ENCODE measurements at regions not wholly inside any gene's neighbourhood (a gene's known extent, or its start where the extent isn't known, plus 50 kb on each side); places are given as distances from the start of the nearest gene placed in this dataset.

DNA sequence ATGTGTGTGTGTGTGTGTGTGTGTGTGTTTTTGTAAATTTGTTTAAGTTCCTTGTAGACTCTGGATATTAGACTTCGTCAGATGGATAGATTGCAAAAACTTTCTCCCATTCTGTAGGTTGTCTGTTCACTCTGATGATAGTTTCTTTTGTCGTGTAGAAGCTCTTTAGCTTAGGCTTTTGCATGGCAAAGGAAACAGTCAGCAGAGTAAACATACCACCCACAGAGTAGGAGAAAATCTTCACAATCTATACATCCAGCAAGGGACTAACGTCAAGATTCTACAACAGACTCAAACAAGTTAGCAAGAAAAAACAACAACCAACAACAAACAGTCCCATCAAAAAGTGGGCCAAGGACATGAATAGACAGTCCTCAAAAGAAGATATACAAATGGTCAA is 336.7 kb upstream of the ATP5MC3 start:
- Histone ChIP-seq H3K4me2 (no peak overlapping the region), H3K9me3 (no peaks in the 10 kb centered on the region), H3K27ac (no peak overlapping the region), H3K4me1 (no peaks in the 10 kb centered on the region), H3K4me3 (no peak overlapping the region)
- ChIA-PET POLR2A (no interaction called here), CTCF (no interaction called here)
- ATAC-seq (no peak), DNase-seq (ENCODE audit: low read depth in 1 of 2, low spot score in 1 of 2) (no peak), FAIRE-seq (no peak)
- WGBS (ENCODE audit: missing lambda C conversion rate): 3% methylated on average over 3 of the region's 3 CpGs
- TF ChIP-seq, protein P1, sequence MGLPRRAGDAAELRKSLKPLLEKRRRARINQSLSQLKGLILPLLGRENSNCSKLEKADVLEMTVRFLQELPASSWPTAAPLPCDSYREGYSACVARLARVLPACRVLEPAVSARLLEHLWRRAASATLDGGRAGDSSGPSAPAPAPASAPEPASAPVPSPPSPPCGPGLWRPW (IDR thresholded peaks at IDR 0.05): no peak
- TF ChIP-seq TP53 (CRISPR knock-in tag; IDR thresholded peaks at IDR 0.05) (no peak), HOXB13 (CRISPR knock-in tag; IDR thresholded peaks at IDR 0.05; ENCODE audit: low read depth) (no peak), CHD2 (IDR thresholded peaks at IDR 0.05; ENCODE audit: low read length, partially characterized antibody) (no peak), HDAC2 (IDR thresholded peaks at IDR 0.05) (no peak), CBX2 (IDR thresholded peaks at IDR 0.05; ENCODE audit: borderline replicate concordance, low read depth) (no peak), FOSL2 (IDR thresholded peaks at IDR 0.05) (no peak), FOSL2 (CRISPR knock-in tag; IDR thresholded peaks at IDR 0.05) (no peak), ZSCAN20 (CRISPR knock-in tag; IDR thresholded peaks at IDR 0.05) (no peak), MAFK (IDR thresholded peaks at IDR 0.05; ENCODE audit: partially characterized antibody) (no peak), RCOR1 (IDR thresholded peaks at IDR 0.05; ENCODE audit: low read depth, low read length) (no peak), ZNF302 (CRISPR knock-in tag; IDR thresholded peaks at IDR 0.05) (no peak), ZFP36 (IDR thresholded peaks at IDR 0.05; ENCODE audit: borderline replicate concordance, partially characterized antibody) (no peak), FOXS1 (CRISPR knock-in tag; IDR thresholded peaks at IDR 0.05) (no peak), KDM1A (IDR thresholded peaks at IDR 0.05; ENCODE audit: low read depth) (no peak), FOSB (CRISPR knock-in tag; IDR thresholded peaks at IDR 0.05) (no peak), MYC (IDR thresholded peaks at IDR 0.05; ENCODE audit: borderline replicate concordance, low read length) (no peak), RAD21 (conservative IDR thresholded peaks at IDR 0.05 in 1 of 2, IDR thresholded peaks at IDR 0.05 in 1 of 2) (no peak)
- TF ChIP-seq, protein P2, sequence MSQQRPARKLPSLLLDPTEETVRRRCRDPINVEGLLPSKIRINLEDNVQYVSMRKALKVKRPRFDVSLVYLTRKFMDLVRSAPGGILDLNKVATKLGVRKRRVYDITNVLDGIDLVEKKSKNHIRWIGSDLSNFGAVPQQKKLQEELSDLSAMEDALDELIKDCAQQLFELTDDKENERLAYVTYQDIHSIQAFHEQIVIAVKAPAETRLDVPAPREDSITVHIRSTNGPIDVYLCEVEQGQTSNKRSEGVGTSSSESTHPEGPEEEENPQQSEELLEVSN (IDR thresholded peaks at IDR 0.05; ENCODE audit: borderline replicate concordance, low read depth): no peak
- TF ChIP-seq, protein P3, sequence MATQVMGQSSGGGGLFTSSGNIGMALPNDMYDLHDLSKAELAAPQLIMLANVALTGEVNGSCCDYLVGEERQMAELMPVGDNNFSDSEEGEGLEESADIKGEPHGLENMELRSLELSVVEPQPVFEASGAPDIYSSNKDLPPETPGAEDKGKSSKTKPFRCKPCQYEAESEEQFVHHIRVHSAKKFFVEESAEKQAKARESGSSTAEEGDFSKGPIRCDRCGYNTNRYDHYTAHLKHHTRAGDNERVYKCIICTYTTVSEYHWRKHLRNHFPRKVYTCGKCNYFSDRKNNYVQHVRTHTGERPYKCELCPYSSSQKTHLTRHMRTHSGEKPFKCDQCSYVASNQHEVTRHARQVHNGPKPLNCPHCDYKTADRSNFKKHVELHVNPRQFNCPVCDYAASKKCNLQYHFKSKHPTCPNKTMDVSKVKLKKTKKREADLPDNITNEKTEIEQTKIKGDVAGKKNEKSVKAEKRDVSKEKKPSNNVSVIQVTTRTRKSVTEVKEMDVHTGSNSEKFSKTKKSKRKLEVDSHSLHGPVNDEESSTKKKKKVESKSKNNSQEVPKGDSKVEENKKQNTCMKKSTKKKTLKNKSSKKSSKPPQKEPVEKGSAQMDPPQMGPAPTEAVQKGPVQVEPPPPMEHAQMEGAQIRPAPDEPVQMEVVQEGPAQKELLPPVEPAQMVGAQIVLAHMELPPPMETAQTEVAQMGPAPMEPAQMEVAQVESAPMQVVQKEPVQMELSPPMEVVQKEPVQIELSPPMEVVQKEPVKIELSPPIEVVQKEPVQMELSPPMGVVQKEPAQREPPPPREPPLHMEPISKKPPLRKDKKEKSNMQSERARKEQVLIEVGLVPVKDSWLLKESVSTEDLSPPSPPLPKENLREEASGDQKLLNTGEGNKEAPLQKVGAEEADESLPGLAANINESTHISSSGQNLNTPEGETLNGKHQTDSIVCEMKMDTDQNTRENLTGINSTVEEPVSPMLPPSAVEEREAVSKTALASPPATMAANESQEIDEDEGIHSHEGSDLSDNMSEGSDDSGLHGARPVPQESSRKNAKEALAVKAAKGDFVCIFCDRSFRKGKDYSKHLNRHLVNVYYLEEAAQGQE (IDR thresholded peaks at IDR 0.05): no peak

DNA sequence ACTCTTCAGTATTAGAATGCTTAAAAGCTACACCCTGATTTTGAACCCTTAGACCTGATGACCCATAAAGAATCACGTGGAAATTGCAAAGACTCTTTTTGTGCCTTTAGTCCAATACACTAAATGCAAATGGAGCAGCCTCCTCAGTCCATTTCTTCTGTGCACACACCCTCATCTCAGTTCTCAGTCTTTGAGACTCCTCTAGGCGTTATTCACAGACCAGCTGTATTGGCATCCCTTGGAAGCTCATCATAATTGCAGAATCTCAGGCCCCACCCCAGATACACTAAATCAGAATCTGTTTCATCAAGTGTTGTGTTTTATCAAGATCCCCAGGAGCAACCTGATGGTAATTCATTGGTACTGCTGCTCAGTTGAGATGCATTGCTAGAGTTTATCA is 335.0 kb upstream of the ATP5MC3 start:
- FAIRE-seq (no peak), ATAC-seq (no peak), DNase-seq (ENCODE audit: low read depth in 1 of 2, low spot score in 1 of 2) (no peak)
- Histone ChIP-seq H3K9me3 (no peaks in the 10 kb centered on the region), H3K4me3 (no peak overlapping the region), H3K4me1 (no peaks in the 10 kb centered on the region), H3K4me2 (no peak overlapping the region), H3K27ac (no peak overlapping the region)
- WGBS (ENCODE audit: missing lambda C conversion rate): 3% methylated on average over 2 of the region's 2 CpGs
- POLR2A ChIA-PET: no interaction called here
- TF ChIP-seq EP300 (IDR thresholded peaks at IDR 0.05): no peak
- CTCF ChIA-PET: no interaction called here

DNA sequence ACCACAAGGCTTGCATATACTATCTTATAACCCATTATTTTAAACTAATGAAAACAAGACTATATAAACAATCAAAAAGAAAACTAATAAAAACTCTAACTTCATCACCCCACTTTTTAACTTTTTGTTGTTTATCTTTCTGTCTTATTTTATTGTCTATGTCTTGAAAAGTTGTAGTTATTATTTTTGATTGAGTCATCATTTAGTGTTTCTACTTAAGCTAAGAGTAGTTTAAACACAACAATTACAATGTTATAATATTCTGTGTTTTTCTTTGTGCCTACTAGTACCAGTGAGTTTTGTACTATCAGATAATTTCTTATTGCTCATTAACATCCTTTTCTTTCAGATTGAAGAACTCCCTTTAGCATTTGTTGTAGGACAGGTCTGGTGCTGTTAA is 318.7 kb upstream of the ATP5MC3 start:
- CTCF ChIA-PET: no interaction called here
- DNase-seq (ENCODE audit: low read depth in 1 of 2, low spot score in 1 of 2): no peak
- TF ChIP-seq TP53 (CRISPR knock-in tag; IDR thresholded peaks at IDR 0.05) (no peak), MAFK (IDR thresholded peaks at IDR 0.05; ENCODE audit: partially characterized antibody) (peak; percentile 2), ZC3H11A (IDR thresholded peaks at IDR 0.05) (no peak)
- no peak for FAIRE-seq
- H3K9me3 ChIP-seq: no peaks in the 10 kb centered on the region
- POLR2A ChIA-PET: no interaction called here
- no peaks in the 10 kb centered on the region for H3K4me1 ChIP-seq
- H3K27ac ChIP-seq: no peak overlapping the region
- no peak for ATAC-seq
- H3K4me2 ChIP-seq: no peak overlapping the region
- H3K4me3 ChIP-seq: no peak overlapping the region
